HAP-1 (cell line): ENCODE measurements at regions not wholly inside any gene's neighbourhood (a gene's known extent, or its start where the extent isn't known, plus 50 kb on each side); places are given as distances from the start of the nearest gene placed in this dataset.

ENCODE experiments used
- DNase-seq, 2 experiments: peaks; one replicate each; pipeline ENCODE4 v3.0.0-alpha.2; 2016 to 2020; ENCODE audit warnings: low spot score in 2 of 2
- H3K27me3 ChIP-seq: fragments of 250-450 bp; sonication (Bioruptor Pico); 2 replicates; pipeline ENCODE4 v1.5.1; 2020; ENCODE audit warnings: low read depth, mild to moderate bottlenecking, moderate library complexity
- H3K36me3 ChIP-seq: fragments of 250-450 bp; sonication (Bioruptor Pico); replicated peaks from 2 replicates; pipeline ENCODE4 v1.5.1; 2020; ENCODE audit warnings: mild to moderate bottlenecking
- H3K4me1 ChIP-seq: fragments of 250-450 bp; sonication (Bioruptor Pico); 2 replicates; pipeline ENCODE4 v1.5.1; 2020; ENCODE audit warnings: mild to moderate bottlenecking
- H3K4me3 ChIP-seq: fragments of 250-450 bp; sonication (Bioruptor Pico); 2 replicates; pipeline ENCODE4 v1.5.1; 2020; ENCODE audit warnings: mild to moderate bottlenecking, moderate library complexity
- H3K9me3 ChIP-seq: fragments of 250-450 bp; sonication (Bioruptor Pico); 2 replicates; pipeline ENCODE4 v1.5.1; 2020; ENCODE audit warnings: mild to moderate bottlenecking, moderate library complexity
- in situ Hi-C: fragments of 300-500 bp; cut with MboI; formaldehyde crosslinking; loops from 3 replicates; pipeline ENCODE4 v1.14.3; 2020; ENCODE audit warnings: low sequenced_read_pairs, inconsistent platforms, mixed read lengths

DNA sequence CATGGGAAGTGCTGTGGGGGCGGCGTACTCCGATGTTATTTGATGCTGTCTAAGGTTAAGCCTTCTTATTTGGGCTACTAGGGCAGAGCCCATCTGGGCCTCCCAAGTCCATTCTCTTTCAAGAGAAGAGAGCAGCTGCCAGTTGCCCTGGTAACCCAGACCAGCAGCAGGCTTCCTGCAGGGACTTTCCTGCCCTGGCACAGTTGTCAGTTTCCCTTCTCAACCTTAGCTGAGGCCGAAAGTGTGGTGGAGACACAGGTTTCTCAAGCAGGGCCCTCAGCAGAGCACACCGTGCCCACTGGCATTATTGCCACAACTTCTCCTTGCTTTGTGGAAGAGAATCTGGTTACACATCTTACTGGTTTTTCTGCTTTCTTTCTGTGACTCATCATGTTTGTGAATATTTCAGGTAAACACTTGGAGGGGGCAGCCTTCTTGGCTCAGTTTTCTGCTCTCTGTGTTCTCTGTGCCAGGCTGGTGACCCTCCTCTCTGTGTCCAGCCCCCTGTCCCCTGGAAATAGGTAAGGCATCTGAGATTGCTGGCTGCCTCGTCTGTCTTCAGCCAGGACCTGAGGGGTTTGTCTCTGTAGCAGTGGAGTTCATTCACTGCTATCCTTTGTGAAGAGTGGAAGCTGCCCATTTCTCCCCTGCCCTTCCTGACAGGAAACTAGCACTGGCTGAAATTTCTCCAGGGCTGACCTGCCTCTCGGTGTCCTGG is 111.0 kb downstream of the B3GNT2 start:
- Histone ChIP-seq H3K4me3 (no peak overlapping the region), H3K4me1 (no peaks in the 10 kb centered on the region; the same call in 1 of the 2 replicates), H3K36me3 (no peaks in the 10 kb centered on the region), H3K27me3 (no peaks in the 10 kb centered on the region), H3K9me3 (no peaks in the 10 kb centered on the region)
- in situ Hi-C loops = no loop called here
- no peak for DNase-seq

DNA sequence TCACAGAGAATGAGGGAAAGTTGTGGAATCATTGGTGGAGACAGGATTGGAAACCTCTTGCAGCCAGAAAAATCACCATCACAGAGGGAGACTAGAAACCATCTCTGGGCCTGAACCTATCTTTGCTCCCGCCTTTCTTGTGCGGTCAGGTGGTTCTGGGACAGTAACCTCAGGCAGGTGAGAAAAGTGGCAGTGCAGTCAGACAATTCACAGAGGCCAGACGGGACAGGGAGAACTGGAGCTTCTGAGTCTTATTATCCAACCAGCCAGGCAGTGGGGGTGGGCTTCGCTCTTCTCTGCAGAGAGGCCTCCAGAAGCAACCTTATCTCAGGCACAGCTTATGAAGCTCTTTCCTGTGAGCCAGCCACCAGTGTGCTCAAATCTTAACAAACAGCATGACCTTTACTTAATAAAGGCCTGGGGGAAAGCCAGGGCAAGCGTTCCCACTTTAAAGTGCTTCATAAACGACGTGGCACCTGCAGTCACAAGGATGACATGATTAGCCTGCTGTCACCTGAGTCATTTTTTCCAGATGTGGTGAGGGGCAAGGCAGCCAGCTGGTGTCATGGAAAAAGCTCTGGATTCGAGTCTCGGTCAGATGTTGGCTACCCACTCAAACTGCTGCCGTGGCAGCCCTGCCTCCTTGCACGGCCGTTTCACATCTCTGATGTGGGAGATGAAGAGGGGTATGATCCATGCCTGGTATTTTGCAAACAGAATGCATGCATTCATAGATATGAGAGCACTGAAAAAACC is 109.7 kb downstream of the B3GNT2 start:
- no peaks in the 10 kb centered on the region for H3K9me3 ChIP-seq
- no peak for DNase-seq
- no peaks in the 10 kb centered on the region for H3K27me3 ChIP-seq
- in situ Hi-C loops = no loop called here
- no peak overlapping the region for H3K4me3 ChIP-seq
- H3K36me3 ChIP-seq = no peaks in the 10 kb centered on the region
- no peaks in the 10 kb centered on the region; the same call in 1 of the 2 replicates for H3K4me1 ChIP-seq

DNA sequence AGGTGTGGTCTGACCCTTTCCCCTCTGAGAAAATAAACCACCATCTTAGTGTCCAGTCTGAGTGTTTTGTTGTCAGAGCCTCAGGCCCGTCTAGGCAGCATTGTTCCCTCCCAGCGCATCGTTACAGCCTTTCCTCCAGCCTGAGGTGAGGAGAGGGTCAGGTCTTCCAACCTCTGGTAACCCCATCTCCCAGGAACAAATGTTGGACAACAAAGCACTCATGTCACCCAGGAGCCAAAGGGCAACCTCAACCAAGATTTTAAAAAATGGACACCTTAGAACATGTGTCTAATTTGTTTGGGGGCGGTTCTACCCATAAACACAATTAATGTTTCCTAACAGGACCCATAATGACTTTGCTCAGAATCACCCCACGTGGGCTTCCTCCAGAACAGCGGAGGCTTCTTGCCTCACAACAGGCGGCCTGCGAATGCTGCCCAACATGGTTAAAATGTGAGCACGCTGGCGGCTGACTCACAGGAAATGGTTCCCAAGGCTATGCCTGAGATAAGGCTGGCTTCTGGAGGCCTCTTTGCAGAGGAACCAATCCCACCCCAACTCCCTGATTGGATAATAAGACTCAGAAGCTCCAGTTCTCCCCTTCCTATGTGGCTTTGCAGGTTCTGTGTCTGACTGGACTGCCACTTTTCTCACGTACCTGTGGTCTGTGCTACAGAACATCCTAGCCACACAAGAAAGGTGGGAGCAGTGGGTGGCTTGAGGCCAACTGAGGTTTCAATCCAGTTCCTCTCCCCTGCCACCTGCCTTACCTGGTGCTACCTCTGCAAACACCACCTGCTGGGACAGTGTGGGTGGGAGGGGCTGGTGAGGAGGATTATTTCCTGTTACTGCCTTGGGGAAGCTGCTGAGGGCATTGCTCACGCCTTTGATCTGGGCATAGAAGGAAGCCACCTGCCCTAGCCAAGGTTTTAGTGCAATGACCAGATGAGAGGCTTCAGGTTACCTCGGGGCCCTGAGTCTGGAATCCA is 108.8 kb downstream of the B3GNT2 start:
- Histone ChIP-seq H3K4me1 (no peaks in the 10 kb centered on the region; the same call in 1 of the 2 replicates), H3K27me3 (no peaks in the 10 kb centered on the region; the same call in 1 of the 2 replicates), H3K4me3 (no peak overlapping the region), H3K36me3 (no peaks in the 10 kb centered on the region), H3K9me3 (no peaks in the 10 kb centered on the region)
- in situ Hi-C loops = no loop called here
- DNase-seq = no peak

DNA sequence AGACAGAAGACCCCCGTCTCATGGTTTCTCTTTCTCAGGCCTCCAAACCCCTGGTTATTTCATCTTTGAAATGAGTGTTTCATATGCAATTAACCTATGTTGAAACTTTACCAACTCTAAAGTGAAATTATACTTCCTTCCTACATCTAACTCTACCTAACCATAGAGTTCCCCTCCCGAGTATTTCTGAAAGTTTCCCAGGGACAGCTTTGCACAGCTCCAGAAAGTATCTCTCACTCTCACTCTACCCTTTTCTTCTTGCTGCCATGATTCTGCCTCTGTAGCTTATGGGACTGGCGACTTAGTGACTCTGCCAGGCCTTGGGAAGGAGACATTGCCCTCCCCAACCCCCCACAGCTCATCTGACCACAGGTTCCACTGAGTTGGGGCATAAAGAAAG is 107.9 kb downstream of the B3GNT2 start:
- Histone ChIP-seq H3K4me1 (no peaks in the 10 kb centered on the region), H3K4me3 (no peak overlapping the region), H3K27me3 (no peaks in the 10 kb centered on the region; the same call in 1 of the 2 replicates), H3K9me3 (no peaks in the 10 kb centered on the region), H3K36me3 (no peaks in the 10 kb centered on the region)
- no peak for DNase-seq
- in situ Hi-C loops = no loop called here

DNA sequence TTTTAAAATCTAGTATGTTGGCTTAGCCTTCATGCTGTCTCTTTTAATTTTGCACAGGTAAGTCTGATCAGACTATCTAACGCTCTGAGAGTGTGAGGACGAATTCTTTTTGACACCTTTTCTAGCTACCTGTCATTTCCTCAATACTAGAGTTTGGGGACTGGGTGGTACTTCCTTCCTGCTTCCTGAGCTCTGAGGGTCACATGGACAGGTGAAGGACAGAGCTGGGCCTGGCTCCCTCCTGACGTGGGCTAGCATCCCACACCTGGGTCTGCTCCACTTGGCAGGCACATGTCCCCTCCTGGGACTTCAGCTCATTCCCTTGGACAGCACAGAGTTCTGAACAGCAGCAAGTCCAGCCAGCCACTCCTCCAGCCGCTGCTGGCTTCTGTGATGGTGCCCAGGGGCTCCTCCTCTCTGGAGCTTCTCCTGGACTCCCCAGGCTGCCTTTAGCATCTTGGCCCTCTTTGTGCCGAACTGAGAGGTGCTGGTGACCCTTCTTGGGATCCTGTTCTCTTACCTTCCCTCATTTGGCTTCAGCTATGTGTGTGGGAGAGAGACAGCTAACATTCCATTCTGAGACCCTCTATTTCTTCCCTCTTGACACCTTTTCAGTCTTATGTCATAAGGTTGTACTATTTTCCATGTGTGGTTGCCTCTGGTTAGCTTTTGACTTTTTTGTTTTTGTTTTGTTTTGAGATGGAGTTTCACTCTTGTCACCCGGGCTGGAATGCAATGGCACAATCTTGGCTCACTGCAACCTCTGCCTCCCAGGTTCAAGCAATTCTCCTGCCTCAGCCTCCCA is 106.9 kb downstream of the B3GNT2 start:
- Histone ChIP-seq H3K4me3 (no peak overlapping the region), H3K36me3 (no peaks in the 10 kb centered on the region), H3K9me3 (no peaks in the 10 kb centered on the region), H3K4me1 (no peaks in the 10 kb centered on the region), H3K27me3 (no peaks in the 10 kb centered on the region; the same call in 1 of the 2 replicates)
- no peak for DNase-seq
- in situ Hi-C loops = no loop called here

DNA sequence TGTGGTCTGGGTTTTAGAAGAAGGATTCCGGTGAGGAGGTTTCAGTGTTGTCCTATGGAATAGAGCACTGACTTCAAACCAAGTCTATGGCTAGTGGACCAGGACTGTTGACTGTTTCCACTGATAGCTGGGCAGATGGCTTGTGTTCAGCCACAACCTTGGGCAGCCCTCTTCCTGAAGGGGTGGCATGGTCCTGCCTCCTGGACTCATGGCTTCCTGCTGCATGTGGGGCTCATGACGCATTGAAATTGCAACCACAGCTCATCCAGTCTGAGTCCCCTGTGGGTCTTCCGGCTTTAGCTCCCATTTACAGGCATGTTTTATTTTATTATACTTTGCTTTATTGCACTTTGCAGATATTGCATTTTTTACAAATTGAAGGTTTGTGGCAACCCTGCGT is 105.0 kb downstream of the B3GNT2 start:
- Histone ChIP-seq H3K36me3 (no peaks in the 10 kb centered on the region), H3K4me3 (no peak overlapping the region), H3K4me1 (no peaks in the 10 kb centered on the region), H3K9me3 (no peaks in the 10 kb centered on the region), H3K27me3 (no peaks in the 10 kb centered on the region; the same call in 1 of the 2 replicates)
- in situ Hi-C loops = no loop called here
- DNase-seq = no peak

DNA sequence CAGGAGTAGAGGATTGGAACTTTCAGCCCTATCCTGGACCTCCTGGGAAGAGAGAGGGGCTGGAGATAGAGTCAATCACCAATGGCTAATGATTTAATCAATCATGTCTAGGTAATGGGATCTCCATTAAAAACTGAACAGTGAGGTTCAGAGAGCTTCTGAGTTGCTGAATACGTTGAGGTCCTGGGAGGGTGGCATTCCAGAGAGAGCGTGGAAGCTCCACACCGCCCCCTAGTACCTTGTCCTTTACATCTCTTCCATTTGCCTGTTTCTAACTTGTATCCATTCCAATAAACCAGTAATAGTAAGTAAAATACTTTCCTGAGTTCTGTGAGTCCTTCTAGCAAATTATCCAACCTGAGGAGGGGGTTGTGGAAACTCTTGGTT is 101.7 kb downstream of the B3GNT2 start:
- peaks cover 6% of the 10 kb centered on the region for H3K4me1 ChIP-seq
- in situ Hi-C loops = no loop called here

DNA sequence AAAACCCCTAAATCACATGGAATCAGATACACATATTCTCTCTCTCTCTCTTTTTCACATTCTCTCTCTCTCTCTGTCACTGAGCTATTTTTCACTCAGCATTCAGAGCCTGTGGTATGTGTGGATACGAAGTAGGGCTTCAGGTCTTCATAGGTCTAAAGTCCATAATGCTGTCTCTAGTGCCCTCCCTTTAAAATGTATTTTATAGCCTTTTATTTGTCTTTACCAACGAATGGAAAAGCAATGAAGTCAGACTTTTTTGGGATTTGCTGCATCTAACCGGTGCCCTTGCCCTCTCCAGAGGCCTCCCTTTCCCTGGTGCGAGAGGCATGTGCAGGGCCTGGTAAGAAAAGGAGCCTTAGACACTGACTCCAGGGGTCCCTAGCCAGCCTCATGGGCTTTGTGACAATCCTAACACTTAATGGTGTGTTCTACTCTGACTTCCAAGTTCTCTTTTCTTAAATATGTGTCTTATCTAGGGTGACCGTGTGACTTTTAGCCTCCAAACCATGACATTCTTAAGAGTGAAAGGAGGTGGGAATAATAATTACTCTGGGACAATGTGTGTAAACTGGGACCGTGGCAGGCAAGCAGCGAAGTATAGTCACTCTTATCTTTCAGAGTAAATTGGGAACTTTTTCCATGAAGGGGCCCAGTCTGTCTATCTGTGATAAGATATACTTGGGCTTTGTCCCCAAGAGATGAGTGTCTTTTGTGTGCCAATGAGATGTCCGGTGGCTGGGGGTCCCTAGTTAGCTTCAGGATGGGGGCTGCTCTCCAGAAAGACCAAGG is 101.1 kb downstream of the B3GNT2 start:
- Histone ChIP-seq H3K4me1 (peaks cover 6% of the 10 kb centered on the region), H3K36me3 (no peaks in the 10 kb centered on the region), H3K9me3 (no peaks in the 10 kb centered on the region), H3K27me3 (no peaks in the 10 kb centered on the region; the same call in 1 of the 2 replicates), H3K4me3 (no peak overlapping the region)
- no peak for DNase-seq
- in situ Hi-C loops = no loop called here

More for the DNA sequence above, 101.7 kb downstream of the B3GNT2 start:
- H3K27me3 ChIP-seq = no peaks in the 10 kb centered on the region; the same call in 1 of the 2 replicates
- no peaks in the 10 kb centered on the region for H3K36me3 ChIP-seq
- H3K4me3 ChIP-seq = no peak overlapping the region
- DNase-seq = peak; percentile 13 to 49
- H3K9me3 ChIP-seq = no peaks in the 10 kb centered on the region

DNA sequence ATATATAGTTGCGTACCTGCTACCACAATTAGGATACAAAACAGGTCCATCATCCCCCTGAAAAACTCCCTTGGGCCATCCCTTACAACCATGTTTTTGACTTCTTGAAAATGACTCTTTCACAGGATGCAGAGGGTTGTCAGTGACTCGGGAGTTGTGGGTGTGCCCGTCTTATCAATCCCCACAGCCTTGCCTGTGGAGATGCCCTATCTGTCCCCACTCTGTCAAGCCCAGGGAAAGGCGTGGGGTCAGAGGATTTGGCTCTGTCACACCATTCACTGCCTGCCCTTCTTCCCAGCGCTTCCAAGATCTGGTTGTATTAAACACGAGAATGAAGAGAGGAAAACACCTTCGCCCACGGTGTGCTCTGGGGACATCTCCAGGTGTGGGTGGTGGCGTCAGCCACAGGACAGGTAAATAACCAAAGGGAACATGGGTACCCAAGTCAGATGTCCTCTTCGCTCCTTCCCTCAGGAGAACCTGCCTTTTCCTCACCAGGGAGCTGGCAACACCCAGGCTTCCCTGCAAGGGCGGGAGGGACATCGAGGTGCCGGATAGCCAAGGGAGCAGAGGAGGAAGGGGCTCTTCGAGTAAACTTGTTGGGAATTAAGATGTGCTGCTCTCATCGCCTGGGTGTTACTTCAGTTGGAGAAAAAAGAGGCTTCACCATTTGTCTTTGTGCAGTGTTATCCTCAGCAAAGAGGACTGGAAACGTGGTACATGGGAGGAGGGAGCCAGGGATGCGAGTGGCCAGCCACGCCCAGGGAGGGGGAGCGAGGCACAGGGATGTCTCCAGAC is 100.3 kb downstream of the B3GNT2 start:
- DNase-seq = no peak
- in situ Hi-C loops = no loop called here

DNA sequence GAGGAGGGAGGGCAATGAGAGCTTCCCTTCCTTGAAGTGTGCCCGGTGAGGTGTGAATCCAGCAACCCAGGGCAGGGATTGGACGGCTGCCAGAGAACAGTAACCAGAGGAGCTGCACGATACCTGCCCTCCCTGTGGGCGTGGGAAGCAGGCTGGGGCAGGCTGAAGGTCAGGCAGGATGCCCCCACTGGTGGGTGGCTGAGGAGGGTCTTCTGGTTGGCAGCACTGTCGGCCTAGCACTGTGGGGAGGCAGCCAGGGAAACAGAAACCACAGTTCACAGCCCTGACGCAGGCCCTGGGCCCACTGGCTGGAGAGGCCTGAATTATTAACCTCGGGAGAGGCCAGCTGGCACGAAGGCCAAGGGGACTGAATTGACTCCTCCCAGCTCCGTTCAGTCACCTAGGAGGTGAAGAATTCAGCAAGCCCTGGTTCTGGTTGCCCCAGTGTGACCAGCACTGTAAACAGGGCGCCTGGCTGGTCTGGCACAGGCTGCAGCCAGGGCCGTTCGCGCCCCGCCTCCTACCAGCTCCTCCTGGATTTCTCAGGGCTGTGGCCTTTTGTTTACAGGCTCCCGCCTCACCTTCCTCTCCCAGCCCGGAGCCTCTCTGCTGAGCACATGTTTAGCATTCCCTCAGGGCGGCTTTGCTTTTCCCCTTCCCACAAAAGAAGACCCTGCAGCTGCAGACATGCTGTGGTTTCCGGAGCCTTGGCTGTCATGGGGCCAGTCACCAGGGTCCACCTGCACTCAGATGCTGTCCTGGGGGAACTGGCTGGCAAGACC is 97.8 kb downstream of the B3GNT2 start:
- in situ Hi-C loops = no loop called here
- H3K9me3 ChIP-seq = no peaks in the 10 kb centered on the region
- H3K4me3 ChIP-seq = no peak overlapping the region
- H3K36me3 ChIP-seq = no peaks in the 10 kb centered on the region
- peaks cover 6% of the 10 kb centered on the region for H3K4me1 ChIP-seq
- H3K27me3 ChIP-seq = no peaks in the 10 kb centered on the region
- peak; percentile 32 to 74 for DNase-seq

More for the DNA sequence above, 100.3 kb downstream of the B3GNT2 start:
- Histone ChIP-seq H3K4me1 (peaks cover 6% of the 10 kb centered on the region), H3K27me3 (no peaks in the 10 kb centered on the region; the same call in 1 of the 2 replicates), H3K36me3 (no peaks in the 10 kb centered on the region), H3K4me3 (no peak overlapping the region), H3K9me3 (no peaks in the 10 kb centered on the region)

DNA sequence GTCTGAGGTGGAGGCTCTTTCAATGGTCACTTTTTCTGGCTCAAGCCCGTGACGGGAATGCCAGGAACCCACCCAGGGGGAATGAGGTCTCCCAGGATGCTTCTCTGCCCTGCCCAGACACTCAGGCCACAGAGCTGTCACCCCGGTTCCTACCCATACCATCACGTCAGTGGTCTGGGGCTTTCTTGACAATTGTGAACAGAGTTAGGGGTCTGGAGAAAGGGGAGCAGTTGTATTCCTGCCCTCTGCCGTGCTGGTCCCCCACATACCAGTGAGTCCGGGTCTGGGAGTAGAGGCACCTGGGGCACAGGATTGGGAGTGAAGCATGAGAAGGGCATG is 97.2 kb downstream of the B3GNT2 start:
- in situ Hi-C loops = no loop called here

More for the DNA sequence above, 97.2 kb downstream of the B3GNT2 start:
- Histone ChIP-seq H3K27me3 (no peaks in the 10 kb centered on the region), H3K4me3 (no peak overlapping the region), H3K4me1 (peaks cover 6% of the 10 kb centered on the region), H3K36me3 (no peaks in the 10 kb centered on the region), H3K9me3 (no peaks in the 10 kb centered on the region)
- DNase-seq = no peak
